ENCODE measurements at regions not wholly inside any gene's neighbourhood (a gene's known extent, or its start where the extent isn't known, plus 50 kb on each side); places are given as distances from the start of the nearest gene placed in this dataset.

GRCh38 chr1:234936612-234937389 is 191.8 kb downstream of the TOMM20 start:
- BruUV-seq (replicated peaks) = no TSS peak
- intact Hi-C loops (cut with micrococcal nuclease) = no loop called here
- in situ Hi-C loops (cut with MboI) = no loop called here
- Histone ChIP-seq H3K9me1 (ENCODE audit: control insufficient read depth, insufficient read depth, low read length) (no peaks in the 10 kb centered on the region), H3K36me3 (ENCODE audit: control insufficient read depth, insufficient read depth, low read length) (no peaks in the 10 kb centered on the region), H3K4me2 (ENCODE audit: insufficient read depth, low read length) (no peak overlapping the region), H3K4me3 (no peak overlapping the region), H3K4me1 (replicated peaks in 1 of 2; ENCODE audit: control insufficient read depth in 2 of 2, insufficient read depth in 2 of 2, low read length in 2 of 2) (no peaks in the 10 kb centered on the region; a peak in 1 of 5 replicates), H4K20me1 (replicated peaks; ENCODE audit: control insufficient read depth, insufficient read depth, low read length) (no peaks in the 10 kb centered on the region), H2AFZ (ENCODE audit: low read depth, low read length) (no peak overlapping the region), H3K79me2 (ENCODE audit: control insufficient read depth, insufficient read depth, low read length) (no peaks in the 10 kb centered on the region), H3K27me3 (ENCODE audit: control insufficient read depth in 2 of 2, insufficient read depth in 2 of 2, low read length in 2 of 2) (no peaks in the 10 kb centered on the region), H3K9ac (ENCODE audit: insufficient read depth in 1 of 2, low read depth in 2 of 2, low read length in 2 of 2) (no peak overlapping the region), H3K27ac (ENCODE audit: extremely low read depth, low read depth, low read length) (no peak overlapping the region), H3K9me3 (replicated peaks; ENCODE audit: control insufficient read depth, insufficient read depth, low read depth, low read length) (no peaks in the 10 kb centered on the region; the same call in 1 of the 2 replicates)
- DNase-seq (ENCODE audit: extremely low read depth in 1 of 4, low spot score in 3 of 4) (no peak), ATAC-seq (no peak), FAIRE-seq (no peak)
- WGBS (ENCODE audit: insufficient coverage, low coverage, missing lambda C conversion rate) = 59% methylated on average over 7 of the region's 7 CpGs
- ChIA-PET CTCF (ENCODE audit: low intra/inter-chr PET ratio) (no interaction called here), POLR2A (interaction anchor here (0.5 kb wide), 1 partner anchor 148 kb away, joined by 3 read pairs; no protein-coding TSS in a partner anchor)
- no peak for TF ChIP-seq YY1 (IDR thresholded peaks at IDR 0.05; ENCODE audit: borderline replicate concordance in 1 of 3, control insufficient read depth in 1 of 3, extremely low read depth in 1 of 3, insufficient read depth in 3 of 3, insufficient read length in 1 of 3, insufficient replicate concordance in 2 of 3, low read depth in 1 of 3, low read length in 2 of 3)
- peak in 1 of 2 experiments; percentile 43; a peak in 1 of 4 replicates for TF ChIP-seq FOXA3 (CRISPR knock-in tag; conservative IDR thresholded peaks at IDR 0.05 in 1 of 2, IDR thresholded peaks at IDR 0.05 in 1 of 2)
- no peak for TF ChIP-seq ZNF551 (CRISPR knock-in tag; IDR thresholded peaks at IDR 0.05)
- peak; percentile 55 for TF ChIP-seq ATF3 (IDR thresholded peaks at IDR 0.05)
- TF ChIP-seq ATF3 (CRISPR knock-in tag; conservative IDR thresholded peaks at IDR 0.05) = no peak
- TF ChIP-seq CTBP1 (IDR thresholded peaks at IDR 0.05; ENCODE audit: borderline replicate concordance) = no peak
- no peak for TF ChIP-seq DIDO1 (tag; IDR thresholded peaks at IDR 0.05; ENCODE audit: low read depth)
- no peak for TF ChIP-seq ZBTB11 (CRISPR knock-in tag; IDR thresholded peaks at IDR 0.05)
- no peak for TF ChIP-seq U2AF2 (optimal IDR thresholded peaks at IDR 0.05; ENCODE audit: low read depth, low read length)
- TF ChIP-seq CEBPB (tag; IDR thresholded peaks at IDR 0.05) = peak; percentile 77
- 0 out of 2 replicates have a peak, but pooled peaks have one; percentile 33 for TF ChIP-seq ZNF174 (CRISPR knock-in tag; IDR thresholded peaks at IDR 0.05)
- TF ChIP-seq C11orf30 (IDR thresholded peaks at IDR 0.05; ENCODE audit: low read depth) = peak; percentile 20; the same call in 1 of the 2 replicates
- TF ChIP-seq ZC3H11A (IDR thresholded peaks at IDR 0.05; ENCODE audit: low read depth, low read length) = no peak
- no peak for TF ChIP-seq ZNF347 (CRISPR knock-in tag; IDR thresholded peaks at IDR 0.05; ENCODE audit: low read depth)
- TF ChIP-seq MCM7 (IDR thresholded peaks at IDR 0.05) = no peak
- no peak for TF ChIP-seq ZBTB8A (IDR thresholded peaks at IDR 0.05; ENCODE audit: partially characterized antibody)
- TF ChIP-seq PHF8 (IDR thresholded peaks at IDR 0.05; ENCODE audit: borderline replicate concordance, low read length) = no peak
- TF ChIP-seq ZNF766 (CRISPR knock-in tag; conservative IDR thresholded peaks at IDR 0.05) = no peak

Data from K562 (cell line).